ENCODE measurements at regions not wholly inside any gene's neighbourhood (a gene's known extent, or its start where the extent isn't known, plus 50 kb on each side); places are given as distances from the start of the nearest gene placed in this dataset.

DNA sequence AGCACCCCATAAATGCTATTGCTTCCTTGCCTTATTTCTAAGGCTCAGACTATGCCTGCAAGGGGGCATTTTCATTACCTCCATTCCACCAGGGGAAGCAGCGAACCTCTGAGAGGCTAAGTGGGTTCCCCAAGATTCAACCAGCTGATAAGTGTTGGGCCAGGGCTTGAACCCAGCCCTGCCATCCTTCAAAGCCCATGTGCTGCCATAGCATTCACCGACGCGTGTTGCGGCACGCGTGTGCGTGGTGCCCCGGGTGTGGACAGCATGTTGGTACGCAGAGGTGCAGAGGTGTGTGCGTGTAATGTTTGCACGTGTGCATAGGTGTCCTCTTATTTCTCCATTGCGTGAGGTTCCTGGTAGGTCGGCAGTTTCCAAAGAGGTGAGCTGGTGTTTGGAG lies 66.0 kb upstream of the PPARA start:
- no peak overlapping the region for H3K4me3 ChIP-seq (ENCODE audit: insufficient read depth, low read length, poor library complexity, severe bottlenecking)
- H3K4me2 ChIP-seq (ENCODE audit: low read depth, low read length, poor library complexity, severe bottlenecking): no peak overlapping the region
- H2AFZ ChIP-seq (ENCODE audit: low read depth, low read length, severe bottlenecking): no peak overlapping the region
- no peaks in the 10 kb centered on the region for H3K9me3 ChIP-seq (ENCODE audit: insufficient read depth, low read length)
- no peaks in the 10 kb centered on the region for H3F3A ChIP-seq (ENCODE audit: insufficient read depth)
- H3K27ac ChIP-seq (ENCODE audit: low read depth, low read length): no peak overlapping the region
- TF ChIP-seq, protein P1, sequence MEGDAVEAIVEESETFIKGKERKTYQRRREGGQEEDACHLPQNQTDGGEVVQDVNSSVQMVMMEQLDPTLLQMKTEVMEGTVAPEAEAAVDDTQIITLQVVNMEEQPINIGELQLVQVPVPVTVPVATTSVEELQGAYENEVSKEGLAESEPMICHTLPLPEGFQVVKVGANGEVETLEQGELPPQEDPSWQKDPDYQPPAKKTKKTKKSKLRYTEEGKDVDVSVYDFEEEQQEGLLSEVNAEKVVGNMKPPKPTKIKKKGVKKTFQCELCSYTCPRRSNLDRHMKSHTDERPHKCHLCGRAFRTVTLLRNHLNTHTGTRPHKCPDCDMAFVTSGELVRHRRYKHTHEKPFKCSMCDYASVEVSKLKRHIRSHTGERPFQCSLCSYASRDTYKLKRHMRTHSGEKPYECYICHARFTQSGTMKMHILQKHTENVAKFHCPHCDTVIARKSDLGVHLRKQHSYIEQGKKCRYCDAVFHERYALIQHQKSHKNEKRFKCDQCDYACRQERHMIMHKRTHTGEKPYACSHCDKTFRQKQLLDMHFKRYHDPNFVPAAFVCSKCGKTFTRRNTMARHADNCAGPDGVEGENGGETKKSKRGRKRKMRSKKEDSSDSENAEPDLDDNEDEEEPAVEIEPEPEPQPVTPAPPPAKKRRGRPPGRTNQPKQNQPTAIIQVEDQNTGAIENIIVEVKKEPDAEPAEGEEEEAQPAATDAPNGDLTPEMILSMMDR (IDR thresholded peaks at IDR 0.05; ENCODE audit: insufficient read depth, low read length, poor library complexity, severe bottlenecking): no peak
- TF ChIP-seq EZH2phosphoT487 (conservative IDR thresholded peaks at IDR 0.05; ENCODE audit: low read length): no peak
- no peak overlapping the region for H3K9ac ChIP-seq (ENCODE audit: low read length)
- H3K36me3 ChIP-seq (ENCODE audit: low read length): no peaks in the 10 kb centered on the region
- no peaks in the 10 kb centered on the region for H4K20me1 ChIP-seq (ENCODE audit: low read depth, low read length)
- no peaks in the 10 kb centered on the region for H3K9me2 ChIP-seq (replicated peaks; ENCODE audit: insufficient read depth, low read length)
- no peaks in the 10 kb centered on the region for H3K79me2 ChIP-seq (ENCODE audit: insufficient read depth, low read length)
- H3K27me3 ChIP-seq (ENCODE audit: low read length): no peaks in the 10 kb centered on the region

DNA sequence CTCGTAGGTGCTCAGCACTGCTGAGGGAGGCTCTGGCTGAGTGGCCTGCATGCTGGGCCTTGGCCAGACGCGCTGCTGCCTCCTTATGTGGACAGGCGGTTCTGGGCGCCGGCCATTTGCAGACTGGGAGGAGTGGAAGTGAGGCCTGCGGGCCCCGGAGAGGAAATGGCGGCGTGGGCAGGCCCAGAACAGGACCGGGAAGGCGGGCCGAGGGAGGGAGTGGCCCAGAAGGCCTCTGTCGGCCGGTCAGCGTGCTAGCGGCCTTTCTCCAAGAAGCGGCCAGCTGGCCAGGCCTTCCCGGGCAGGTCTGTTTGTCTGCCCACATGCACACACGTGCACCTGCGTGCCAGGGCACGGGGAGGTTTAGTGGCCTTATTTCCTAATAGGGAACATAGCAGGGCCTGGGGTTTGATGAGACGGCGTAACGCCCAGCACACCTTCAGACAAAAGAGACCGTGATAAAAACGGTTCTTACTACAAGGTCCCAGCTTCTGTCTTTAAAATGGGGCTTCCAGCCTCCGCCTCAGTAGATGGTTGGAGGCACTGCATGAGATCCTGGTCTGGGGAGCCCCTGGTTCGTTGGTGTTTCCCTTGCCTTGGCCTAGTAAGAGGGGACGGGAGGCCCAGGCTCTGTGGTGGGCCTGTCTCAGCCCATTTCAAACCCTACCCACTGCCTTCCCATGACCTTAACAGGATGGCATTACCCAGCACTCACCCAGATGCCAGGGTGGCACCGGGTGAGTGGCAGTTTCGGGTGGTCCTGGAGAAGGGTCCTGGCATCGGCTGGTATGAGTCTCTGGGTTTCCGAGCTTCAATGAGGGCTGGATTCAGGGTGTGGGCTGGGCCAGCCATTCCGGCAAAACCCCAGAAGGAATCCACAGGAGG lies 65.1 kb upstream of the PPARA start:
- no peaks in the 10 kb centered on the region for H3K36me3 ChIP-seq (ENCODE audit: low read length)
- H3K27ac ChIP-seq (ENCODE audit: low read depth, low read length): no peak overlapping the region
- H3F3A ChIP-seq (ENCODE audit: insufficient read depth): no peaks in the 10 kb centered on the region
- H4K20me1 ChIP-seq (ENCODE audit: low read depth, low read length): no peaks in the 10 kb centered on the region
- H3K79me2 ChIP-seq (ENCODE audit: insufficient read depth, low read length): no peaks in the 10 kb centered on the region
- no peaks in the 10 kb centered on the region for H3K9me3 ChIP-seq (ENCODE audit: insufficient read depth, low read length)
- H3K4me2 ChIP-seq (ENCODE audit: low read depth, low read length, poor library complexity, severe bottlenecking): no peak overlapping the region
- TF ChIP-seq, protein P1 (IDR thresholded peaks at IDR 0.05; ENCODE audit: insufficient read depth, low read length, poor library complexity, severe bottlenecking): no peak
- no peak for TF ChIP-seq EZH2phosphoT487 (conservative IDR thresholded peaks at IDR 0.05; ENCODE audit: low read length)
- no peaks in the 10 kb centered on the region for H3K27me3 ChIP-seq (ENCODE audit: low read length)
- H3K9me2 ChIP-seq (replicated peaks; ENCODE audit: insufficient read depth, low read length): no peaks in the 10 kb centered on the region
- H3K9ac ChIP-seq (ENCODE audit: low read length): no peak overlapping the region
- no peak overlapping the region for H3K4me3 ChIP-seq (ENCODE audit: insufficient read depth, low read length, poor library complexity, severe bottlenecking)
- H2AFZ ChIP-seq (ENCODE audit: low read depth, low read length, severe bottlenecking): no peak overlapping the region

DNA sequence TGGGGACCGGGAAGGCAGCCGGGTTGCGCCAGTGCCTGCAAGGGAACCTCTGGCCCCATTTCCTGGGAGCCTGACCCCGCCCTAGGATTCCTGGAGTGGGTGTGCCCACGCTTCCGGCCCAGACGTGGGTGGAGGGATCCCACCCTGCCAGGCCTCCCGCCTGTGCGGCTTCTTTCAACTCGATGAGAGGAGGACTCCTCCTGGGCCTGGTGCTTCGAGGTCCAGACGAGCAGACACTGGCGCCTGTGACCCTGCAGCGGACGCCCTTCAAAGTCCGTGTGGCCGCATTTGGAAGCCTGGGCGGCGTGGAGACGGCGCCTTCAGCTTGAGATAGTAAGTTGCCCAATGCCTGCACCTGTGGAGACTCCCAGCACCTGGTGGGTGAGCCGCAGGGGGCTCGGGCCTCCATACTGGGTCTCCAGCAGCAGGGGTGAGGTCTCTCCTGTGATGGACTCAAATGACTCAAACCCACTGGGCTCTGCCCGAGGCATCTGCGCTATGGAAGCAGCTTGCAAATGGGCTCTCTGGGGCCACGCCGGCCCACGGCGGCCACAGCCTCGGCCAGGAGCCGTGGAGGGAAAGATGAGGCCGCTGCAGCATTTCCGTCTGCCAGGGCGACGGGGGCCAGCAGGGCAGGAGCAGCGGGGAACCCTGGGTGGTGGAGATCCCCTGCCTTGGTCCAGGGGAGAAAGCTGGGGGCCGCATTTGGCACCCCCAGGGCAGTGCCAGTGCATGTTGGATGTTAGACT lies 64.3 kb upstream of the PPARA start:
- Histone ChIP-seq H3K9me2 (replicated peaks; ENCODE audit: insufficient read depth, low read length) (no peaks in the 10 kb centered on the region), H3K36me3 (ENCODE audit: low read length) (no peaks in the 10 kb centered on the region), H3K4me2 (ENCODE audit: low read depth, low read length, poor library complexity, severe bottlenecking) (no peak overlapping the region), H3F3A (ENCODE audit: insufficient read depth) (no peaks in the 10 kb centered on the region), H2AFZ (ENCODE audit: low read depth, low read length, severe bottlenecking) (no peak overlapping the region), H3K79me2 (ENCODE audit: insufficient read depth, low read length) (no peaks in the 10 kb centered on the region), H3K9ac (ENCODE audit: low read length) (no peak overlapping the region), H3K4me3 (ENCODE audit: insufficient read depth, low read length, poor library complexity, severe bottlenecking) (no peak overlapping the region), H3K9me3 (ENCODE audit: insufficient read depth, low read length) (no peaks in the 10 kb centered on the region), H3K27me3 (ENCODE audit: low read length) (no peaks in the 10 kb centered on the region), H4K20me1 (ENCODE audit: low read depth, low read length) (no peaks in the 10 kb centered on the region), H3K27ac (ENCODE audit: low read depth, low read length) (no peak overlapping the region)
- no peak for TF ChIP-seq EZH2phosphoT487 (conservative IDR thresholded peaks at IDR 0.05; ENCODE audit: low read length)
- TF ChIP-seq, protein P1 (IDR thresholded peaks at IDR 0.05; ENCODE audit: insufficient read depth, low read length, poor library complexity, severe bottlenecking): no peak

Data from SU-DHL-6 (cell line).